CD4-positive, alpha-beta T cell treated with Interleukin-15 for 4 hours (primary cell): ENCODE measurements at regions not wholly inside any gene's neighbourhood (a gene's known extent, or its start where the extent isn't known, plus 50 kb on each side); places are given as distances from the start of the nearest gene placed in this dataset.

Source experiments
- DNase-seq: peaks from one replicate; pipeline ENCODE4 v3.0.0-alpha.2; 2020; ENCODE audit warnings: low spot score

- DNase-seq, result no peak
These were observed 63.4 kb upstream of the SPTBN1 start for GRCh38 chr2:54392555-54393324.

- peak; percentile 12 for DNase-seq
These were observed 61.7 kb upstream of the SPTBN1 start for GRCh38 chr2:54394392-54394791.

GRCh38 chr2:54396107-54396506, 60.0 kb upstream of the SPTBN1 start:
- no peak for DNase-seq

DNA sequence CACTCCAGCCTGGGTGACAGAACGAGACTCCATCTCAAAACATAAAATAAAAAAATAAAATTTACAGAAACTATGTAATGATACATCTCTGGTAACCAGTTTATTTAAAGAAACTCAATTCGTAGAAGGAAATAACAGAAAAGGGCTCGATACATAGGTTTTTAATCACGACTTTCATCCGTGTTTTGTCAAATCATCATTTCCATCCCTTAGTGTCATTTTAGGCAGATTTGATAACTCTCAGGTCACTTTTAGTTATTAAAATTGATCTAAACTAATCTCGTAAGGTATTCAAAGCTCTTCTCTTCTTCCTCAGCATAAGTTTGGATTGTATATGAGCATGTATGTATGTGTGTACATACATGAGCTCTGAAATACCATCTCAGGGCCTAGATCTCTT, 59.3 kb upstream of the SPTBN1 start:
- no peak for DNase-seq

- DNase-seq, result no peak
These were observed 58.7 kb upstream of the SPTBN1 start for GRCh38 chr2:54397426-54397825.

DNA sequence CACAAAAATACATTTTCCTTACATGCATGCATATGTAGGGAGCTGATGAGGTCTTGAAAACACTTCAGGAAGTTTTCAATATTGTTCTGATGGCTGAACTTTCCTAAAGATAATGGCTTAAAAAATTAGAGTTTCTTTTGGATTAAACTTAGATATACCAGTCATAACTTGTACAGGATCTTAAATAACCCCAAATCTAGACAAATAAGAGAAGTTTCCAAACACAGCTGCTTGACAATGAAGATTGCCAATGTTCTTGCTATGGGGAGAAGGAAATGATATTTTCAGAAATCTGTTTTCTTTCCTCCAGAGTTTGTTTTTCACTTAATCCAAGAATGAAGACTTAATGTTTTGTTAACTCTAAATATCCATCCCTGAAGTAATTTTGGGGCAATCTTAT, 54.6 kb upstream of the SPTBN1 start:
- DNase-seq, result no peak

DNA sequence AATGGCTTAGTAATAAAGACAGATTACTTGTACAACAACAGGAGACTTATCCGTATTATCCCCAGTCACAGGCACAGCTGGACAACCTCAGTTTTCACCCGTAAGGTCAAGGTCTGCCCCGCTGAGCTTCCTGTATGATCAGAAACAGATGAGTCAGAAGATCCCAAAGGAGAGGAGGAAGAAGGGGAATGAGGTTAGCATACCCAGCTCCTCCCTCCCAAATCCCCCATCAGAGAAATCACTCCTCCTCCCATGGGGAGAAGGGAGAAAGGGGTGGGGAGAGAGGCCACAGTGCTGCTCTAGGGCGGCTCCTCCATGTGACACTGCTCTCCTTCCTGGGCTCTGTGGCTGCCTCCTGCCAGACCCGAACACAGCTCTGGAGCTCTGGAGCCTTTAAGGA, 53.8 kb upstream of the SPTBN1 start:
- DNase-seq, result no peak

DNA sequence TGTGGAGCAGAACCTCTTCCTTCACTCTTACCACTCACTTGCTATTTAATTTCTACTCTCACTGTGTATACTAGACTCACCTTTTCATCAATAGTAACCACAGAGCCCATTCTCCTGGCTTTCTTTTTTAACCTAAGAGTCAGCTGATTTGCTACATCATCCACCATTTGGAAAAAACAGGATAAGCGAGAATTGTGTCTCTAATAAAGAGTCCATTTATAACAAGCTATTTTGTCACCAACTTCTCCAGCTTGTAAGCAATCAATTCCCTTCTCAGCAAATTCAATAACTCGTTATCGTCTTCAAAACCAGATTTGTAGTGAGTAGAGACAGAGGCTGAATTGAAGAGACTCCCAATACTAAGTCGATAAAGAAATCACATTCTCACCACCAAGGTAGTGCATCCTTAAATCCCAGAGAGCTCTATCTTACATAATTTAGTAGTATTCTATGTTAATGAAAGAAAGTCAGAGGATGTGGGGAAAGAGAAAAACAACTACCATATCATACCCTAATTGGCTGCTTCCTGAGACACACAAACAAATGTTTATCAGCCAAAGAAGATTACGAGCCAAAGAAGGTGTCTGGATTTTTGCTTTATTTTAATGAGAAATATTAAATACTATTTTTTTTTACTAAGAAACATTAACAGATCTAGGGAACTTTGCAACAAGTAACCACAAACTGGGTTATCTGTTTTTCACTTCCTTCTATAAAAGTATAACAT, 52.5 kb upstream of the SPTBN1 start:
- no peak for DNase-seq

GRCh38 chr2:54404270-54404669, 51.9 kb upstream of the SPTBN1 start:
- no peak for DNase-seq

DNA sequence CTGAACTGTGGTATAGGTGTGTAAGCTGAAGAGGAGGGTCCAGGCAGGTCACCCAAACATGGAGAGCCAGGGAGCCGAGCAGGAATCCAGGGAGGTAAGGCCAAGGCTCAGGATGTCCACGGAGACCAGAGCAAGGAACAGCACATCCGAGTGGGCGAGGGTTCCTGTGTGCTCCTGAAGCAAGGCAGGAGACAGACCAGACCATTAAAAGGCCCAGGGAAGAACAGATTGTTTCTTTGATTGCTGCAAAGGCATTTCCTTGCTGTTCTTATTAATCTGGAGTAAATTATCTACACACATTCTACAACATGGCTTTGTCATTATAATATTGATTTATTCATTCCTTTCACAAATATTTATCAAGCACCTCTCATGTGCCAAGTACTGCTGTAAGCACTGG, 50.1 kb upstream of the SPTBN1 start:
- DNase-seq, result no peak
